Omental fat pad (tissue), 3 donors: ENCODE measurements at regions not wholly inside any gene's neighbourhood (a gene's known extent, or its start where the extent isn't known, plus 50 kb on each side); places are given as distances from the start of the nearest gene placed in this dataset.

ENCODE experiments used
- ATAC-seq: fragments of 150-250 bp; one replicate; pipeline ENCODE4 v1.9.1; 2016; ENCODE audit warnings: mild to moderate bottlenecking, moderate library complexity; ENCODE audit not compliant: low FRiP score
- DNase-seq: peaks from one replicate; pipeline ENCODE4 v3.0.0-alpha.2; 2019; ENCODE audit warnings: low spot score
- TF ChIP-seq, protein P1 (sequence below), 3 donors: fragments of 450-650 bp; IDR thresholded peaks; one replicate each; pipeline ENCODE4 v1.5.1; 2016 to 2017; ENCODE audit warnings: antibody characterized with exemption in 3 of 3, mild to moderate bottlenecking in 3 of 3, moderate library complexity in 2 of 3

DNA sequence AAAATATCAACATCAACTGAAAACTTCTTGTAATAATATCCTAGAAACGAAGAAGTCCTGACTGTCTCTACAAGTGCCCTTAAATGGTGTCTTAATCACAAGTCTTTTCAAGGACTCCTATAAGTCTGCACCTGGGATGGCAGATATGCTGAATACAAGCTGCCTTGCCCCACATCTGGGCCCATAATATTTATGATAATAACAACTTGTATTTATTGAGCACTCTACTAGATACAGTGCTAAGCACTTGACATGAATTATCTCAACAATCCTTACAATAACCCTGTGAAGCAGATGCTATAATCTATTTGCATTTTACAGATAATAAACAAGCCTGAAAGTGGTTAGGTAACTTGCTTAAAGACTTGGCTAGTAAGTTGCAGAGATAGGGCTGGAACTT is 78.0 kb upstream of the ZNF648 start:
- DNase-seq (no peak), ATAC-seq (no peak)
- TF ChIP-seq, protein P1, sequence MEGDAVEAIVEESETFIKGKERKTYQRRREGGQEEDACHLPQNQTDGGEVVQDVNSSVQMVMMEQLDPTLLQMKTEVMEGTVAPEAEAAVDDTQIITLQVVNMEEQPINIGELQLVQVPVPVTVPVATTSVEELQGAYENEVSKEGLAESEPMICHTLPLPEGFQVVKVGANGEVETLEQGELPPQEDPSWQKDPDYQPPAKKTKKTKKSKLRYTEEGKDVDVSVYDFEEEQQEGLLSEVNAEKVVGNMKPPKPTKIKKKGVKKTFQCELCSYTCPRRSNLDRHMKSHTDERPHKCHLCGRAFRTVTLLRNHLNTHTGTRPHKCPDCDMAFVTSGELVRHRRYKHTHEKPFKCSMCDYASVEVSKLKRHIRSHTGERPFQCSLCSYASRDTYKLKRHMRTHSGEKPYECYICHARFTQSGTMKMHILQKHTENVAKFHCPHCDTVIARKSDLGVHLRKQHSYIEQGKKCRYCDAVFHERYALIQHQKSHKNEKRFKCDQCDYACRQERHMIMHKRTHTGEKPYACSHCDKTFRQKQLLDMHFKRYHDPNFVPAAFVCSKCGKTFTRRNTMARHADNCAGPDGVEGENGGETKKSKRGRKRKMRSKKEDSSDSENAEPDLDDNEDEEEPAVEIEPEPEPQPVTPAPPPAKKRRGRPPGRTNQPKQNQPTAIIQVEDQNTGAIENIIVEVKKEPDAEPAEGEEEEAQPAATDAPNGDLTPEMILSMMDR (IDR thresholded peaks at IDR 0.05) = no peak

DNA sequence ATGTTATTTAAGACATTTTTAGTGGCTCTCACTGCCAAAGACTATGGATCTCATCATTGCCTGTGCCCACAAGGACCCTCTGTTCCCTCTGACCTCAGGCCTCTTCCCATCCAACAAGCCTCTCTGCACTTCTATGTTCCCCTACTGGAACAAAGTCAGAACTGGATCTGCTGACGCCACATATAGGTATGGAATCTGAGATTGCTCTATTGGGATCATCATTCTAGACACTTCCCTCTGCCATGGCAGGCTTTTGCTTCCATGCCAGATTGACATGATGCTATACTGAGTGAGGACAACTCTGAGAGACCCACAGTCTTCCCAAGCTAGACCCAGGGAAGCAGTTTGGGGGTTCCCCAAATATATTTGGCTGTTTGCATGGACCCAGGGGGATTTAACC is 76.0 kb upstream of the ZNF648 start:
- TF ChIP-seq, protein P1 (IDR thresholded peaks at IDR 0.05) = no peak
- no peak for DNase-seq

DNA sequence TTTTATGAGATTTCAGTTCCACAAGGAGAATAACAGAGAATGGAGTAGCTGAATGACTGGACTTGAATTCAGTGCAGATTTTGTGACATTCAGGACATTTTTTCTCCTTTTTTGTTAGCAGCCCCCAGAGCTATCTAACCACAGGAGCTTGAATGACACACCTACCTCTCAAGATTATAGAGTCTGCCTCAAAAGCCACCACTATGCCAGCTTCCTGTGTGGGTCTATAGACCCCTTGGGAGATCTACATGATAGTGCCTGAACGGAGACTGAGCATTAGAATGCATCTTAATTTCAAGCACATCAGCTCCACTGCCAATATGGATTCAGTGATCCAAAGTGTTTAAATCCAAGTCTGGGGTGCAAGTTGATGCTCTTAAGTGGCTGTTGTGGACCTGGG is 74.4 kb upstream of the ZNF648 start:
- no peak for ATAC-seq
- TF ChIP-seq, protein P1 (IDR thresholded peaks at IDR 0.05) = no peak
- DNase-seq = no peak

More for the DNA sequence above, 76.0 kb upstream of the ZNF648 start:
- ATAC-seq = no peak

DNA sequence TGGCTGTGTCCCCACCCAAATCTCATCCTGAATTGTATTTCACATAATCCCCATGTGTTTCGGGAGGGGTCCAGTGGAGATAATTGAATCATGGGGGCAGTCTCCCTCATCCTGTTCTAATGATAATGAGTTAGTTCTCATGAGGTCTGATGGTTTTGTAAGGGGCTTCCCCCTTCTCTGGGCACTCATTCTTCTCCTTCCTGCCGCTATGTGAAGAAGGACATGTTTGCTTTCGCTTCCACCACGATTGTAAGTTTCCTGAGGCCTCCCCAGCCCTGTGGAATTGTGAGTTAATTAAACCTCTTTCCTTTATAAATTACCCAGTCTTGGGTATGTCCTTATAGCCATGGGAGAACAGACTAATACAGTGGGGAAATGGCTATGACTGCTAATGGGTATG is 72.7 kb upstream of the ZNF648 start:
- TF ChIP-seq, protein P1 (IDR thresholded peaks at IDR 0.05) = no peak
- ATAC-seq (no peak), DNase-seq (no peak)

DNA sequence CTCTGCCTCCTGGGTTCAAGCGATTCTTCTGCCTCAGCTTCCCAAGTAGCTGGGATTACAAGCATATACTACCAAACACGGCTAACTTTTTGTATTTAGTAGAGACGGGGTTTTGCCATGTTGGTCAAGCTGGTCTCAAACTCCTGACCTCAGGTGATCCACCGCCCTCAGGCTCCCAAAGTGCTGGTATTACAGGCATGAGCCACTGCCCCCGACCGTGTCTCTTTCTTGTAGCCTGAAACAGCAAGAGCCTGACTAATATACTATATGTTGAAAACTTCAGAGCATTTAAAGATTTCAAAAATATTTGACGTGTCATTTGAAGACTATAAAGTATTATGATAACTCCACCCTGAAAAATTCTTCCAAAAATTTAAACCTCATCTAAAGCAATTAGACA is 71.7 kb upstream of the ZNF648 start:
- DNase-seq (no peak), ATAC-seq (no peak)
- TF ChIP-seq, protein P1 (IDR thresholded peaks at IDR 0.05) = no peak

DNA sequence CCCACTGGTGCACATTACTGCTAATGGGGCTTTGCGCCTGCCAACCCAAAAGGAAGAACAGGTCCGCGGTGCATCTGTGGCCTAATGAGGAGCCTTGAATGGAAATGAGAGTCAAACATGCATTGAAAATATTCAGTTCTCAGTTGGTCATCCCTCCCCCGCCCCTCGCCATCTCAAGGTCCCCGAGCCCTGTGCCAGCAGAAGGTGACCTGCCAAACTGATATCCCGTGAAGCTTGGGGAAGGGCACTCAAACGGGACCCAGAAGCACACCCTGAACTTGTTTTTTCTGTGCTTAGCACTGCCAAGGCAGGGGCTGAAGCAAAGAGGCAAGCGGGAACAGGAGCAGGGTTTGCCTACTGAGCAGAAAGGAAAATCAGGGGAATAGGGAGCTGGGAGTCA is 67.9 kb upstream of the ZNF648 start:
- ATAC-seq (no peak), DNase-seq (no peak)
- TF ChIP-seq, protein P1 (IDR thresholded peaks at IDR 0.05) = no peak

DNA sequence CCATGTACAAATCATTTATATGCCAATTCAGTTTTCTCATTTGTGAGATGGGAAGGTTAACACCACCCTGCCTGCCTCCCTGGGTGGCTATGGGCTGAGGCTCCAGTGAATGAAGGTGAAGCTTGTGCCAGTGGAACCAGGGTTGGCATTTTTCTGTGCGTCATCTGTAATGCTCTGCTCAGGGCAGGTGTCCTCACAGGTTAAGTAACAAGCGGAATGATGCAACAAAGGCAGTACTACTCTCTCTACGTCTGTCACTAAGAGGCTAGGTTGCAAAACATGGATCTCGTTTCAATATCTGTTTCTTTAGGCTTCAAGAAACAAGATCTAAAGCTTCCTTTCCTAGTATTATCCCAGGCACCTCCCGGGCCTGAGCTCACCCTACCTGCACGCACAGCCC is 67.0 kb upstream of the ZNF648 start:
- DNase-seq (no peak), ATAC-seq (no peak)
- TF ChIP-seq, protein P1 (IDR thresholded peaks at IDR 0.05) = no peak
